Skin of body (tissue), 1 donor: ENCODE measurements at regions not wholly inside any gene's neighbourhood (a gene's known extent, or its start where the extent isn't known, plus 50 kb on each side); places are given as distances from the start of the nearest gene placed in this dataset.
"Not testable (repeated sequence)": the region's sequence is repeated elsewhere in the genome, so short reads cannot be mapped to it uniquely, and the experiment has no call there.

Source experiments
- DNase-seq: peaks from one replicate; lab custom pipeline; 2025; lab: John Stamatoyannopoulos, UW

DNA sequence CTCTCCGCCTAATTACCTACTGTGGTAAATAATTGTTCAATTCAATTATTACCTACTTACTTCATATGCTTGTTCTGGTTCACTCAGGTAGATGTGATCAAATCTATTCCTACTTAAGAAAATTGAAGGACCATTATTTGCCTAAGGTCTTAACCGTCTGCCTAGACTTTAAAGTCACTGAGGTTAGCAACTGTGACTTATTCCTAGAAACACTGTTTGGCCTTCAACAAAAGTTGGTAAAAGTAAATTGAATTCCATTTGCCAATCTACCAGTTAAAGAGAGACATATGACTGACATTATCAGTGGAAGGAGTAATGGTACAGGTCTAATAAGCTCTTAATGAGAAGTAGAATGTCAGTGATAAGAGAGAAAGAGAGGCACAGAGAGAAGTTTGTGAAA lies 491.5 kb downstream of the NYAP2 start:
- DNase-seq = no peak

DNA sequence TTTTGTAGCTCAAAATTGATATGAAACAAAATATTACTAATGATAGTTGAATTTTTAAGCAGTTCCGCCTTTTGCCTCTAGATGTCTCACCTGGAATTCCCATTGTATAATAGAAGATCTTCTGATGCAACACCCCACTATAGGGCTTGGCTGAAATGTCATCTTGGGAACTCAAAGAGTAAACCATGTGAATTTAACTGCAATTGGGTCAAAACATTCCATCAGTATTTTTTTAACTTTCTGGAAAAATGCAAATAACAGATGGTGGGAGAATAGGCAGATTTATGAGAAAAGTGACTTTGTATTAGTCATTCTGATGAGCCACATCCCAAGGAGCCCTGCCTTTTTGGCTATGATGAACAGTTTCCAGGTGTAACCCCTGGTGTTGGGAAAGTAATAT lies 489.9 kb downstream of the NYAP2 start:
- peak; percentile 78 for DNase-seq

DNA sequence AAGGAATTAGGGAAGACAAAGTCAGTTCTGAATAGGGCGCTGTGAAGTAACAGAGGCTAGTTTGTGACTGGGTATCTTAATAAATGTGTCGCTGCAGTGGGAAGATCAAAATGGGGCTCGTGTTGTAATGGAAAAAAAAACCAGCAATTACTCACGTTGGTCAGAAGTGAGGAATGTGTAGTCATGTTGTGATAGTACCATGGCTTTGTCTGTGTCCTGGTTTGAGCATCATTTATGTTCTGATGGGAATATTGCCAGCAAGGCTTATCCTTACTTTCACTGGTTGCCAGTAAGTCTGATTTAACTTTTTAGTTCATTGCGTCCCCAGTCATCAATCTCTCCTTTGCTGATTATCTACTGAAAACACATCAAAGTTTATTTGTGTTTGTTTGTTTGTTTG lies 467.6 kb downstream of the NYAP2 start:
- DNase-seq = no peak

DNA sequence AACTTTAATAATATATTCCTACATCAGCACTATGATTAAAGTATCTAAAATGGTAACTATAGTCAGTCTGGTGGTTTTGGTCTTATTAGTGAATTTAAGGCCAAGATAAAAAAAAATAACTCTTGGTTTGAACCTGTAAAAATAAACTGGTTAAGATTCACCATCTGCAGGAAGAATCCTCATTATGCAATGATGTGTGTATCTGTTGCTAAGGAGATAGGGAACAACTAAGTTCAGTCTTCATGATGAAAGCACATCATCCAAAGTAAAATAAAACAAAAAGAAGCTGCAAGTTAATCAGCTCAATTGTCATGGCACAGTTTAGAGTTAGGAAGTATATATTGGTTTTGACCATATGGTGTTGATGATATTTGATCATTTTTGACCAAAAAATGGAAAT lies 466.0 kb downstream of the NYAP2 start:
- no peak for DNase-seq

DNA sequence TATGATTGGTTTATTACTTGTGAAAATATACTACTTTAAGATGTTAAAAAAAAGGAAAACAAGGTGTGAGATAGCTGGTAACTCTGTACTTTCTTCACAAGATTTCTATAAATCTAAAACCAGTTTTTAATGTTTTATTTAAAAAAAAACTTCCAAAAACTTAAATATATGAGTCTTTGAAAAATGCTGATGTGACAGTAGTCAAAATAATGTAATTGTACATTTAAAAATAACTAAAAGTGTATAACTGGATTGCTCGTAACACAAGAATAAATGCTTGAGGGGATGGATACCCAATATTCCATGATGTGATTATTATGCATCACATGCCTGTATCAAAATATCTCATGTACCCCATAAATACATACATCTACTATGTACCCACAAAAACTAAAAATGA lies 464.9 kb downstream of the NYAP2 start:
- no peak for DNase-seq

DNA sequence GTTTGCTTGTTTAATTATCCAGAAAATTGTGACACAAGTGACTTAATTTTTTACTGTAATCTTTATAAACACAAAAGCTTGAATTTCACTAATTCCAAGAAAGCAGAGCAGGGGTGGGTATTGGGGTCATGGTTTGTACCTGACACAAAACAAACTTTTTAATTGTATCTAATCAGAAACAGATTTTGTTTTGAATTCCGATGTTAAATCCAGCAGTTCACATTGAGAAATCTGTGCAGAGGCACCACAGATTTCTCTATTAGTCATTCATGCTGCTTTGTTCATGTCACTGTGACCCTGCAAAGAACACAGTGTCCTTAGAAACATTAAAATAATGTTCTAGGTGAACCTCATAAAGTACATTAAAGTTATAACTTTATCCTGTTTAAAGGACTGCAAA lies 443.4 kb downstream of the NYAP2 start:
- DNase-seq = no peak

DNA sequence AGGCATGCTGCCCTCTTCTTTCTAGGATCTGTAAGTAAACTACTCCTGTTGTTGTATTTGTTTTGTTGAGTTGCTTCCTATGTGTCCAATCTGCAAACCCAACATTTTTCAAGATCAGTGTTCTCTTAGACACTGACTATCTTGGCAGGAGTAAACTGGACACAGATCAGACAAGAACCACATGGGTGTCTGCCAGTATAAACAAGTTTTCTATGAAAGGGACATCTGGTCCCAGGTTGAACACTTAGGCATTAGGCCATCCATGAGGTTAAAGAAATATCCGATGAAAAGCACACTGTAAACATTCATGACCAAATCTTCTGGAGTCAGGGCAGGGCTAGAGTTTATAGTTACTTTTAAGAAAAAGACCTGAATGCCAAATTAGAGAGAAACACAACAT lies 441.8 kb downstream of the NYAP2 start:
- no peak for DNase-seq

DNA sequence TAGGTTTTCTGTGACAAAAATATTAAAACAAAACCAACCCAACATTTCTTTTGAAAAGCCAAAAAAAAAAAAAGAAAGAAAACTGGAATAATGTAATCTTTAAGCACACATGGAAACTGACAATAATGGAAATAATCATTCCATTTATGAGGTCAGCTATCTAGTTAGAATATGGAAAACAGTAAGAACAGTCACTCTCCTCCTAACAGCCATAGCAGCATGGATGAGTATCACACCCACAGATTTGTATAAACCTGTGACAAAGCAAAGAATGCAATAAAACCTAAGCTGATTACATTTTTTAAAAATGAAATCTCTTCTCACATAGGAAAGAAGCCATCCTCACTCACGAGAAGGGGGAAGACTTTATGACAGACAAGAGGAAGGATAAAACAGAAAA lies 437.8 kb downstream of the NYAP2 start:
- DNase-seq = no peak

DNA sequence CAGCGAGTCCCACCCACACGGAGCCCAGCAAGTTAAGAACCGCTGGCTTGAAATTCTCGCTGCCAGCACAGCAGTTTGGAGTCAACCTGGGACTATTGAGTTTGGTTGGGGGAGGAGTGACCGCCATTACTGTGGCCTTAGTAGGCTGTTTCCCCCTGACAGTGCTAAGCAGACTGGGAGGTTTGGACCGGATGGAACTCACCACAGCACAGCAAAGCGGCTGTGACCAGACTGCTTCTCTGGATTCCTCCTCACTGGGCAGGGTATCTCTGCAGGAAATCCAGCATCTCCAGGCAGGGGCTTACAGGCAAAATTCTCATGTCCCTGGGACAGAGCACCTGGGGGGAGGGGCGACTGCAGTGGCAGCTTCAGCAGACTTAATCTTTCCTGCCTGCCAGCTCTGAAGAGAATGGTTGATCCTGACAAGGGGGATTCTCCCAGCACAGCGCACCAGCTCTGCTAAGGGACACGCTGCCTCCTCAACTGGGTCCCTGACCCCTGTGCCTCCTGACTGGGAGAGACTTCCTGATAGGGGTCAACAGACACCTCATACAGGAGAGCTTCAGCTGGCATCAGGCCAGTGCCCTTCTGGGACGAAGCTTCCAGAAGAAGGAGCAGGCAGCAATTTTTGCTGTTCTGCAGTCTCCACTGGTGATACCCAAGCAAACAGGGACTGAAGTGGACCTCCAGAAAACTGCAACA lies 425.4 kb downstream of the NYAP2 start:
- no peak for DNase-seq

DNA sequence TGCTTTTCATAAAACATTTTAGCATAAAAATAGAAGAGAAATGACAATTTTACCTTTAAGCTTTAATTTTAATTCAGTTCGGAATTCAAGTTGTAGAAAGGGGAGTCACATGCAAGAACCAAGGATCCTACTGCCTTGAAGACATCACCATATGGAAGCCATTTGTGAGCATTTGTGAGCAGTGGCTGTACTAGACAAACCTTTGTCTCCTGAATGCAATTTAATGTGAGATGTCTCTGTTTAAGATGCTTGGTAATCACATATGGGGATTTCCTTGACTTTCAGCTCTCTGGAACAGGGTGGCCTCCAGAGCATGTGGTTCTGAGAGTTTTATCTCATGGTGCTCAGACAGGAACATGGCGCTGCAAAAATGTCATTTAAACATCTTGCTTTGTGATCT lies 421.8 kb downstream of the NYAP2 start:
- no peak for DNase-seq

DNA sequence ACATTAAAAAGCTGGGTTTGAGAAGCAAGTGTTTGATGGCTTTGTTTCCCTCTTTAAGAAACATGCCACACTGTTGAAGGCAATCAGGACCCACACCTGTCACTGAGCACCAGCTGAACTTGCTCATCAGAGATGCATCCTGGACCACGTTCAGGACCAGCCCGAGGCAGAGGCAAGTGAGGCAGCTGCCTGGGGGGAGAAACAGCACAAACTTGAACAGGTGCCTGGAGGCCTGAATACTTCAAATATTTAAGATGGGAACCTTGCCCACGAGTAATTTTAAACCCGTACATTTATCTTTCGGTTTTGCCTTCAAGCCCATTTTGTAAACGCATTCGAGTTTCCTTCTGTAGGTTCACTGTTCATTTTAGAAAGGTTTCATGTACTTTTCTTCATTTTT lies 421.3 kb downstream of the NYAP2 start:
- DNase-seq = no peak

DNA sequence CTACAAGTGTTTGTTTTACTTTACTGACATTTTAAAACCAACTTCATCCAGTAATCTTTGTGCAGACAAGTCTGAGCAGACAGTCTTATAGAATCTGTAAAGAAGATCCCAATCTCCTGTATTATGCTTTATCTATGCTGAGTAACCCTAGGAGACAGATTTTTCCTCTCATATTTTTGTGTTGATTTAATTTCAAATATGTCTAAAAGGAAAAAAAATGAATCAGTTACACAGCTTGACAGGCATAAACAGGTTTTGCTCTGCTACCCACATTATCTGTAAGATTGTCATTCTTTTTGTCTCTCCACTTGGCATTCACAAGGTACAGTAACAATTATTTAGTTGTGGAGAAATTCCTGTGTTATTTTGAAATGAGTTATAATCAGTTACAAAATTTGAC lies 415.0 kb downstream of the NYAP2 start:
- no peak for DNase-seq

DNA sequence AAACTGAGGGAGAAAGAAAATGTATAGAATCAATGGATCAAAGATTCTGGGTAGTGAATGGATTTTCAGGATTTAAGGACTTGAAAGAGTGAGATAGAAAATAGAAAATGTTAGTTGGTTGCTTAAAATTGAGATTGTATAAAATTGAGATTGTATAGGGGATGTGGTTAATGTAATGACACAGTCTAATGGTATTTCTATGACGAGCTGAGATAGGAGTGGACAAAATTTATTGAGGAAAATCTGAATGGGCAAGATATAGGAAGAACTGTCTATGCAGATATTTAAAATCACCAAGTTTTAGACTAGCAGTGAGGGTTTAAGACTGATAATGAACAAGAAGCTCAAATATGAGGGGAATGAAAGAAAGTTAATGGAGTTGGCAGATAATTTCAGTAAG lies 406.6 kb downstream of the NYAP2 start:
- no peak for DNase-seq

DNA sequence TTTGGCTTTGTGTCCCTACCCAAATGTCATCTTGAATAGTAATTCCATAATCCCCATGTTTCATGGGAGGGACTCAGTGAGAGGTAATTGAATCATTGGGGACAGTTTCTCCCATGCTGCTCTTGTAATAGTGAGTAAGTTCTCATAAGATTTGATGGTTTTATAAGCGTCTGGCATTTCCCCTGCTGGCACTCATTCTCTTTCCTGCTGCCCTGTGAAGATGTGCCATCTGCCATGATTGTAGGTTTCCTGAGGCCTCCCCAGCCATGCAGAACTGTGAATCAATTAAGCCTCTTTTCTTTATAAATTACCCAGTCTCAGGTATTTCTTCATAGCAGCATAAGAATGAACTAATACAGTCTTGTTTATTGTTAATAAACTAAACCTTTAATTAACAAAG lies 402.6 kb downstream of the NYAP2 start:
- not testable (repeated sequence) for DNase-seq

DNA sequence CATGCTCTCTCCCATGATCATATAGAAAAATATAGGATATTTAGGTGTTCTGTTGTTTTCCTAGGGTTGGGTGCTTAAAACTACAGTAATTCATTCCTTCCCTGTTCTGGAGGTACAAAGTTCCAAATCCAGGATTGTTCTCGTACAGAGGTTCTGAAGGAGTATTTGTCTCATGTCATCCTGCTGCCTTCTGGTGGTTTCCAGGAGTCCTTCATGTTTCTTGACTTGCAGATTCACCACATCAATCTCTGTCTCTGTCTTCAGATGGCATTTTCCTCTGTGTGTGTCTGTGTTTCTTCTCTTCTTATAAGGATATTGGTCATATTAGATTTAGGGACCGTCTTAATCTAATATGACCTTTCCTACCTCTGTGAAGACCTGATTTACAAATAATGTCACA lies 397.9 kb downstream of the NYAP2 start:
- DNase-seq = no peak

DNA sequence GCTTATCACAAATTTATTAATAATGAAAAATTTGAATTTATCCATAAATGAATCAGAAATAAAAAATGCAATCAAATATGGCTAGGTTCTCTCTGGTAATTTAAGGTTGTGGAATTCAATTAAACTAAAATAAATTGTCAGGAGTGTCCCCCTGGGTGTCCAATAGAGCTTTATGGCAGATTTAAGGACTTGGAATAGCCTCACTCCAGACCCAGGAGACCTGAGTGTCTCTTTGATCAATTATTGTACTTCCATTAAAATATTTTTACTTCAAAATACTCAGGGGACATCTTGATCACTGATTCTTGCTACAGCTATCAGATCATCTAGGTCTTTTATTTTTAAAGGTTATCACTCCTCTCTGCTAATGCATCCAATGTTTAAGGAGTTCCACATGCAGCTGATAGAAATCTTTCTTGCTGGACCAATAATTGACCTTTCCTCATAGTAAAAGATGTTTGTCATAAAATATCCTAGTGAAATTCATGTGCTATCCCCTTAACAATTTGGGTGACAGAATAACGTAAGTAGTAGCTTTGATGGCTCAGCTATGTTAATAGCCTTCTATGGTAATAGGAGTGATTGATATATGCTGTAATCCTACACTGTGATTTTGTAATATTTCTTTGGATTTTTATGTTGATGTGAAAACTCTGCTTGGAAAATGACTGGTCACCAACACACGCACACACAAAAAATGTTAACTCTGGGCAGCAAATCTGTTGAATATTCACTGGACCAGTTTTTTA lies 395.3 kb downstream of the NYAP2 start:
- no peak for DNase-seq

DNA sequence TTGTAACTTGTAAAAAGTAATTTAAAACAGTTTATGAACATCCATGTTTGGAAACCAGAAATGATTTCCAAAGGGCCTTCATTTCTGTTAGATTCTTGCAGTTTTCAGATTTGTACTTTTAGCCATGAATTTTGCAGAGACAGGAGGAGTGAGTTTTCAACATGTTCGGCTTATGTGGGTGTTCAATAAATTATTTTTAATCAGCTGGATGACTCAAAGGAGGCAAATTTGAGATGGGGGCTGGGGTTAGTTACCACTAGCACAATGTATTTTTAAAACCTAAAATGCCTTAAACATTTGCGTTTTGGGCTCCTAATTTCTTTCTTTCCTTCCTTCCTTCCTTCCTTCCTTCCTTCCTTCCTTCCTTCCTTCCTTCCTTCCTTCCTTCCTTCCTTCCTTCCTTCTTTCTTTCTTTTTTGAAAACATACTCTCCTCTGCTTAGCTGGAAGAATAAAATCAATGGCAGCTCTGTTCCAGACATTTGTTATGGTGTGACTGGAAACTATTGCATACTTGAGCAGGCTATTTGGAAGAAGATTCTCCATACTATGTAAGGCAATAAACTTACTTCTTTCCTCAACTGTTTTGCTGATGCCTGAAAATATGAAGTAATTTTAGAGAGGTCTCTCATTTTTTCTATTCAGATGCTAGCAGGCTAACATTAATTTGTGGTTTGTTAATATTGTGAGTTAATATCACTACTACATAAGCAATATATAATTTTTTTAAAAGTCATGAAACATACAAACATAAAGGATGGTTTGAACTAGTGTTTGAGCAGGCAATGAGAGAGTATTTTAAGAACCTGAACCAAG lies 394.4 kb downstream of the NYAP2 start:
- no peak for DNase-seq

DNA sequence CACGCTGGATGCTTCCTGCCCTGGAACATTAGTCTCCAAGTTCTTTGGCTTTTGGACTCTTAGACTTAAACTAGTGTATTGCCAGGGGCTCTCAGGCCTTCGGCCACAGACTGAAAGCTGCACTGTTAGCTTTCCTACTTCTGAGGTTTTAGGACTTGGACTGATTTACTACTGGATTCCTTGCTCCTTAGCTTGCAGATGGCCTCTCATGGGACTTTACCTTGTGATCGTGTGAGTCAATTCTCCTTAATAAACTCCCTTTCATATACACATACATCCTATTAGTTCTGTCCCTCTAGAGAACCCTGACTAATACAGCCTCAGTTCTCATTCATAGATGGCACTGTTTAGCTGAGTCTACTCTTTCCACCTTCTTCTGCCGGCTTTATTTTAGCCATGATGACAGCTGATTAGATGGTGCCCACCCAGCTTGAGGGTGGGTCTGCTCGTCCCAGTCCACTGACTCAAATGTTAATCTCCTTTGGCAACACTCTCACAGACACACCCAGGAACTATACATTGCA lies 389.1 kb downstream of the NYAP2 start:
- no peak for DNase-seq

DNA sequence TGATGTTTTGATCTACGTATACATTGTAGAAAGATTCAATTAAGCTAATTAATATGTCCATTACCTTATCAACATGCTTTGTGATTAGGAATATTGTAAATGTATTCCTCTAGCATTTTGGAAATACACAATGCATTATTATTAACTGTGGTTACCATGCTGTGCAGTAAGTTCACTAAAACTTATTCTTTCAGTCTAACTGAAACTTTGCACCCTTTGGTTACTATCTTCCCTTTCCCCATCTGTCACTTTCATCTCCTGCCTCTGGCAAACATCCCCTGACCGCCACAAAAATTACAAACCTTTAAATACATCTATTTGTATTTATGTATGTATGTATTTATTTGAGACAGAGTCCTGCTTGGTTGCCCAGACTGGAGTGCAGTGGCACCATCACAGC lies 388.0 kb downstream of the NYAP2 start:
- no peak for DNase-seq

DNA sequence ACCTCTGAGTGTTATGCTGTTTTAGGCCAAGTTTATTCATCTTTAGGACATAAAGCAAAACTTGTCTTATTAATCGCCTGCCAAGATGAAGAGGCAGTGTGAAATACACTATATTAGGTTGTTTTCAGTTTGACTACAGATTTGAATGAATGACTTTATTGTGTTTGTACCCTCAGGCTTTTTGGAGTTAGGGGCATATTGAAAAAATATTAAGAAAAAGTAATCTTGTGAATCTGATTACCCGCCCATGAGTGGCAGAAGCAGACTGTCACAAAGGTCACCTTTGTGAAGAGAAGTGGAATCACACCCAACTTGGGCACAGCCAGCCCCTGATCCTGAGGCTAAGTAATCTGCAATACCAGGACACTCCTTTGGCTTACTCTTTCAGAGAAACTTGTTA lies 382.5 kb downstream of the NYAP2 start:
- no peak for DNase-seq

DNA sequence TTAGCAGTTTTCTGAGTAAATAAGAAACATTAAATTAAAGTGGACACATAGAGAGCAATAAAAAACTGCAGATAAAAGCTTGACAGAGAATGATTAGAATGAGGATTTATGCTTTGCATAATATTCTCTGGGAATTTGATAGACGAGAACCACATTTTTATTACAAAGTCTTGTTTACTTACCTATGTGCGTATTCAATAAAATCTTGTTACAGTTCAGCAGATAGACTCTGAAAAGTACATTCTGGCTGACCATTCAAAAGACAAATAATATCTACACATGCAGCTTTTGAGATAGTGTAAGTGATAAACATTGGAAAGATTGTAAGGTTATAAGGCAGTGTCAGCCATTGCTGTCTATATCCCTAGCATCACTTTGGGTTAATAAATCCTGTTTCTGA lies 381.6 kb downstream of the NYAP2 start:
- no peak for DNase-seq

DNA sequence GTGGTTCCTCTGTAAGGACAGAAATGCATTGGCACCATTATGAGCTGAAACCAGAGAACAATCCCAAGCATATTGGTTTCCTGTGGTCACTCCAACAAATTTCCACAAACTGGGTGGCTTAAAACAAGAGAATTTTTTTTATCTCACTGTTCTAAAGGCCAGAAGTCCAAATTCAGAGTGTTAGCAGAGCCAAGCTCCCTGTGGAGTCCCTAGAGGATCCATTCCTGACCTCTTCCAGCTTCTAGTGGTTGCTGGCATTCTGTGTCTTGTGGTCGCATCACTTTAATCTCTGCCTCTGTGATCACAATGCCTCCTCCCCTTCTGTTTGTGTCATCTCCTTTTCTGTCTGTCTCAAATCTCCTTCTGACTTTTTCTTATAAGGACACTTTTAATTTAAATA lies 380.3 kb downstream of the NYAP2 start:
- DNase-seq = no peak
